ENCODE measurements at regions not wholly inside any gene's neighbourhood (a gene's known extent, or its start where the extent isn't known, plus 50 kb on each side); places are given as distances from the start of the nearest gene placed in this dataset.

GRCh38 chr6:98295515-98296175, 538.7 kb upstream of the POU3F2 start:
- H3K27ac ChIP-seq (ENCODE audit: low read depth, low read length): no peak overlapping the region
- H3K9me2 ChIP-seq (replicated peaks; ENCODE audit: control insufficient read depth, low read length): no peaks in the 10 kb centered on the region
- no peaks in the 10 kb centered on the region for H3K4me1 ChIP-seq (ENCODE audit: control insufficient read depth, low read length)
- H3K27me3 ChIP-seq (ENCODE audit: control insufficient read depth, low read length): no peaks in the 10 kb centered on the region
- H4K20me1 ChIP-seq (ENCODE audit: control insufficient read depth, insufficient read depth, low read depth, low read length): no peaks in the 10 kb centered on the region
- H3K9me3 ChIP-seq (ENCODE audit: control insufficient read depth, insufficient read depth, low read length): no peaks in the 10 kb centered on the region
- H3K79me2 ChIP-seq (ENCODE audit: control insufficient read depth, low read length): no peaks in the 10 kb centered on the region
- no peaks in the 10 kb centered on the region for H3K36me3 ChIP-seq (ENCODE audit: control insufficient read depth, low read length)
- H3F3A ChIP-seq (ENCODE audit: control insufficient read depth, insufficient read depth): no peaks in the 10 kb centered on the region
- TF ChIP-seq CTCF (IDR thresholded peaks at IDR 0.05; ENCODE audit: low read depth, low read length, poor library complexity, severe bottlenecking) (no peak), EZH2phosphoT487 (IDR thresholded peaks at IDR 0.05; ENCODE audit: borderline replicate concordance, low read length) (no peak)
- H3K4me2 ChIP-seq (ENCODE audit: low read length): no peak overlapping the region
- H3K4me3 ChIP-seq (ENCODE audit: low read length): no peak overlapping the region

GRCh38 chr6:98308564-98308963, 525.8 kb upstream of the POU3F2 start:
- Histone ChIP-seq H3F3A (ENCODE audit: control insufficient read depth, insufficient read depth) (no peaks in the 10 kb centered on the region), H3K9me3 (ENCODE audit: control insufficient read depth, insufficient read depth, low read length) (no peaks in the 10 kb centered on the region), H3K79me2 (ENCODE audit: control insufficient read depth, low read length) (no peaks in the 10 kb centered on the region), H3K27me3 (ENCODE audit: control insufficient read depth, low read length) (no peaks in the 10 kb centered on the region), H3K36me3 (ENCODE audit: control insufficient read depth, low read length) (no peaks in the 10 kb centered on the region), H4K20me1 (ENCODE audit: control insufficient read depth, insufficient read depth, low read depth, low read length) (no peaks in the 10 kb centered on the region), H3K9me2 (replicated peaks; ENCODE audit: control insufficient read depth, low read length) (no peaks in the 10 kb centered on the region), H3K27ac (ENCODE audit: low read depth, low read length) (no peak overlapping the region), H3K4me2 (ENCODE audit: low read length) (no peak overlapping the region), H3K4me3 (ENCODE audit: low read length) (no peak overlapping the region), H3K4me1 (ENCODE audit: control insufficient read depth, low read length) (no peaks in the 10 kb centered on the region)
- TF ChIP-seq CTCF (IDR thresholded peaks at IDR 0.05; ENCODE audit: low read depth, low read length, poor library complexity, severe bottlenecking) (no peak), EZH2phosphoT487 (IDR thresholded peaks at IDR 0.05; ENCODE audit: borderline replicate concordance, low read length) (no peak)

DNA sequence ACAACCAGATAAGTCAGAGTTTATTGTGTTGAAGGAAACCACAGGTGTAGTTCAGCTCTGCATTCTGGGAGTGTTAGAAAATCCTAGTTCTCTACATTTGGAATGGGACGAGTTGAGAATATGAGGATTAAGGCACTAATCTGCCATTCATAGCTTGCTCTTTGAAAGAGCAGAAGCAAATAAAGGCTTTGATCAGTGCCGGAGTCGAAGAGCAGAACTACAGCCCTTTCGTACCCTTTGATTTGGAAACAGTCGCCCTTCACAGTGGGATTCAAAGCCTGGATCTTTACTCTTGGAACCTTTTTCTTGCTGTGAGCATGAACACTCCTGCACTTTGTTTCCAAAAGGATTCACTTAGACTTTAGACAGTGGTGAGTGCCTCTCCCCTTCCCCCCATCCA, 523.9 kb upstream of the POU3F2 start:
- Histone ChIP-seq H4K20me1 (ENCODE audit: control insufficient read depth, insufficient read depth, low read depth, low read length) (no peaks in the 10 kb centered on the region), H3K79me2 (ENCODE audit: control insufficient read depth, low read length) (no peaks in the 10 kb centered on the region), H3K4me2 (ENCODE audit: low read length) (no peak overlapping the region), H3K4me3 (ENCODE audit: low read length) (no peak overlapping the region), H3K36me3 (ENCODE audit: control insufficient read depth, low read length) (no peaks in the 10 kb centered on the region), H3K27ac (ENCODE audit: low read depth, low read length) (no peak overlapping the region), H3K27me3 (ENCODE audit: control insufficient read depth, low read length) (no peaks in the 10 kb centered on the region), H3F3A (ENCODE audit: control insufficient read depth, insufficient read depth) (no peaks in the 10 kb centered on the region), H3K4me1 (ENCODE audit: control insufficient read depth, low read length) (no peaks in the 10 kb centered on the region), H3K9me2 (replicated peaks; ENCODE audit: control insufficient read depth, low read length) (no peaks in the 10 kb centered on the region), H3K9me3 (ENCODE audit: control insufficient read depth, insufficient read depth, low read length) (no peaks in the 10 kb centered on the region)
- TF ChIP-seq EZH2phosphoT487 (IDR thresholded peaks at IDR 0.05; ENCODE audit: borderline replicate concordance, low read length) (no peak), CTCF (IDR thresholded peaks at IDR 0.05; ENCODE audit: low read depth, low read length, poor library complexity, severe bottlenecking) (no peak)
